C1 segment of cervical spinal cord (tissue), 14 donors: ENCODE measurements at regions not wholly inside any gene's neighbourhood (a gene's known extent, or its start where the extent isn't known, plus 50 kb on each side); places are given as distances from the start of the nearest gene placed in this dataset.
"Not testable (repeated sequence)": the region's sequence is repeated elsewhere in the genome, so short reads cannot be mapped to it uniquely, and the experiment has no call there.

Experiments
- DNase-seq, 14 donors: peaks; one replicate each; lab custom pipeline; 2025; lab: John Stamatoyannopoulos, UW

DNA sequence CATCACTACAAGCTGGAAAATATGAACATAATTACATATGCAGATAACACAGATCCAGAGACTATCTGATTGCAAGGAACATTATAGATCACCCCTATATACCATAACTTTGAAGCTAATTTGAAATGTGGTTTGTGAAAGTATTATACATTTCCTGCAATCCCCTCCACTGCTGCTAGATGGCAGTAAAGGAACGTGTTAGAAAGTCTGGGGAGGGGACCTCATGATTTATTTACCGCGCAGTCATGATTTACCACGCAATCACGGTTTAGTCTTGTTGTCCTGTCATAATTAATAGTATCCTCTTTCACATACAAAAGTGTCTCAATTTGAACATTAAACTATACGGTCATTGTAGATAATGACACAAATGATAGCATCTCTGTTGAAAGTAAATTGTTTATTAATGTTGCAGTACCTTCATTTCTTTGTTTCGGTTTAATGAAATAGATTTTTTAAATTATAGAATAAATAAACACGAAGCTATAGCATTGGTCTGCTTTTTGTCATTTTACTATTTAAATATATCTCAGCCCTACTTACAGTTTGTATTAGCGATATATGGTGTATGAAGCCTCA, 145.3 kb upstream of the PRSS1 start:
- peak in 2 of 14 donors; percentile 21 to 47 for DNase-seq

- no peak for DNase-seq
These were observed 146.5 kb upstream of the PRSS1 start for GRCh38 chr7:142602756-142603155.

- DNase-seq: no peak
These were observed 147.1 kb upstream of the PRSS1 start for GRCh38 chr7:142602183-142602582.

DNA sequence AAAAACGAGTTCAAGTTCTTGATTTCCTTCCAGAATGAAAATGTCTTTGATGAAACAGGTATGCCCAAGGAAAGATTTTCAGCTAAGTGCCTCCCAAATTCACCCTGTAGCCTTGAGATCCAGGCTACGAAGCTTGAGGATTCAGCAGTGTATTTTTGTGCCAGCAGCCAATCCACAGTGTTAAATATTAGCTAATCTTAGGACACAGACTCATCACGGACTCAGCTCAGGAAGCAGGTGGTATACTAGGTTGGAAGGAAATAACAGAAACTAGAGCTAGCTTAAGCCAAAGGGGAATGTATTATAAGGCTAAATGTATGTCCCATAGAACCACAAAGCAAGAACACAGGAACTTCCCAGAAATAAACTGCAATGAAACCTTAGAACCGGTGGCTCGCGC, 151.0 kb upstream of the PRSS1 start:
- DNase-seq: no peak

DNA sequence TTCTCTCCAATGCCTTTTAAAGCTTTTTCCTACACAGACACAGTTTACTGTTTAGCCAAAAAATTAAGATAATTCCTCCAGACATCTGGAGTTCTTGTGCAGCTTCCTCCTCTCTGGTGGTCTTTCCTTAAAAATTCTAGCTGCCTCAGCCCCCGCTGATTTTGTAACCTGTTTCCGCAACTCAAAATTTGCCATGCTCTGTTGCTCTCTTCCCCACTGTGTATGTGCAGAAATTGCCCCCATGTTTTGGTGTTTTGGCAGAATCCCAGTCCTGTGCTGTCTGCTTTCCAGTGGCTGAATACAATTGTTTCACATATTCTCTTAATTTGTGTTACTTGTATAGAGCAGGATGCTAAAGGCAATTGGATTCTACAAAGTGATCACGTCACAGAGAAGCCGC, 151.7 kb upstream of the PRSS1 start:
- no peak for DNase-seq

DNA sequence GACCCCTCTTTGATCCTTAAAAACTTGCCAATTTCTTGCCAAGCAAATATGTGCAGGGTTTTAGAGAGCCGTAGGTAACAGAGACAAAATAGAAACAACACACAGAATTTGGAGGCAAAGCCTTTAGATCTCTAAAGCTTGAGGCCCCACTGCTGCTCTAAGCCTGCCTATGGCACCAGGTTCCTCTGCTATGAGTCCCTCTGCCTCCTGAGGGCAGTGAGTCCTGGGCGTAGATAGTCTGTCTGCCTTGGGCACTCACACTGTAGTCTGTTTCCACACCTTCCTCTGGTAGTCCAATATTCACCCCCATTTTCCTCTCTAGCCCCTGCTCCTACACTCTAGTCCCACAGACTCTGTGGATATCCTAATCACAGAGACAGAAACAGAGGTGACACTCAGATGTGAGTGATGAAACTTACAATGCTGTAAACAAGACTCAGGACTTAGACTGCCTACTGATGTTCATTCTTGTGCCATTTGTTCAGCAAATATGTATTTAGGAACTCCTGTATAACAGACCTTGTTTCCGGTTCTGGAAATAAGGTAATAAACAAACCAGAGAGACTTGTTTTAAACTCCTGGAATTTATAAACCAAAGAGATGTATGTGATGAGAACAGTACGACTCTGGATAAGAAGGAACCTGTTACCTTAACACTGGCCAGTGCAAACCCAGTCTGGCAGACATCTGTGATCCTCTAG, 153.3 kb upstream of the PRSS1 start:
- no peak for DNase-seq

- no peak for DNase-seq
These were observed 155.2 kb upstream of the PRSS1 start for GRCh38 chr7:142594078-142594477.

DNA sequence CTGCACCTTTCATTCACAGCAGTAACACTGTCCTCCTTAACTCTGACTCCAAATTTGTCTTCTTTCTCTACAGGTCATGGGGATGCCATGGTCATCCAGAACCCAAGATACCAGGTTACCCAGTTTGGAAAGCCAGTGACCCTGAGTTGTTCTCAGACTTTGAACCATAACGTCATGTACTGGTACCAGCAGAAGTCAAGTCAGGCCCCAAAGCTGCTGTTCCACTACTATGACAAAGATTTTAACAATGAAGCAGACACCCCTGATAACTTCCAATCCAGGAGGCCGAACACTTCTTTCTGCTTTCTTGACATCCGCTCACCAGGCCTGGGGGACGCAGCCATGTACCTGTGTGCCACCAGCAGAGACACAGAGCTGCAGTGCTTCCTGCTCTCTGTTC, 156.2 kb upstream of the PRSS1 start:
- no peak for DNase-seq

- DNase-seq: no peak
These were observed 156.6 kb upstream of the PRSS1 start for GRCh38 chr7:142592664-142593063.

DNA sequence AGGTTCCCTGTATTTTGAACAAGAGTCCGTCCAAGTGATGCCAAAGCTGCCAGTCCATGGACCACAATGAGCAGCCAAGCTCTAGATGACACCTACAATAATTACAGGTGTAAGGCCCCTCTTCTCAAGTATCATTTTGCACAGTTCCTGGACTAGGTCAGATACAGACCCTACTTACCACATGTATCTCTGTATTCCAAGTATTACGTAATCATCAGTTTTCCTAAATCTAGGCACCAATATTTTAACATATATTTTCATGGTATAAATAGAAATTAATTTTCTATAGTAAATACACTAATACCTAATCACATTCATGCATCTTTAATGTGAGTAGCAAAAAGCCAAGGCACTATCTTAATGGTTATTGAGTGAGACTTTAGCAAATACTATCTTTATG, 157.0 kb upstream of the PRSS1 start:
- no peak for DNase-seq

DNA sequence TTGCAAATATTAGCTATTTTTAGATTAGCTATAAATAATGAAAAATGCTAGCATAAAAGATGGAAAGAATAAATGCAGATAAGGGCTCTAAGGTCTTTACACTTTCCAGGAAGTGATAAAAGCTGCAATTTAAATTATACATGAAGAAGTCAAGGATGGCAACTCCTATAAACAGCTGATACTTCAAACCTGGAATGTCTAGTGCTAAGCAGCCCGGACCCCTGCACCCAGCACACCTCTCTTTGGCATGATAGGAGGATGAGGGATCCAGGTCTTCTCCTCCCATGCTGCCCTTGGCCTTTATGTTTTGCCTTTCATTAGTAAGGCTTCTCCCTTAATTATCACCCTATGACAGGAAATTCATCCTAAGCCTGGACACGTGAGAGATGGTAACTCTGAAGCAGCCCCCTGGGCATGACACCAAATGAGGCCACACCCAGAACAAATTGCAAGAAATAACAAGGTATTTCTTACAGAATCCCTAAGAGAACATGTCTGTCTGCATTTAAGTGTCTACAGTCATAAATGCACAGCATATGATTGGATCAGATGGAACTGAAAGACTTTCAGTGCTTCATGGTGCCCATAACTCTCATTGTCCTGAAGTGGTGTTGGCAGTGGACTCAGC, 158.3 kb upstream of the PRSS1 start:
- no peak for DNase-seq

DNA sequence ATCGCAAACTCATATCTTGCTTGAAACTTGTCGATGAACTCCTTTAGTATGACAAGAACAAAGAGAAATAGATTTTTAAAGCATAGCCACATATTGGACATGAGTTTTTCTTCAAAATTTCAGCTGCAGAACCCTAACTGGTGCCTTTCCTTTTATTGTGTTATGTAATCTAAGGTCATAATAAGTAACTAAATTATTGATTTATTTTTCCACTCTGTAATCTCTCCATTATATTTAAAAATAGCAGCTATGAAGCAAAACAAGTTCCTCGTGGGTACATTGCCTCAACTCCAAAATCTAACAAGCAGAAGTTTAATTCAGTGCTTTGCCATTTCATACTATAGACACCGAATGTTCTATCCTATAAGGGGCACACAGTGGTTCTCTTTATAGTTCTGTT, 159.2 kb upstream of the PRSS1 start:
- DNase-seq: no peak

DNA sequence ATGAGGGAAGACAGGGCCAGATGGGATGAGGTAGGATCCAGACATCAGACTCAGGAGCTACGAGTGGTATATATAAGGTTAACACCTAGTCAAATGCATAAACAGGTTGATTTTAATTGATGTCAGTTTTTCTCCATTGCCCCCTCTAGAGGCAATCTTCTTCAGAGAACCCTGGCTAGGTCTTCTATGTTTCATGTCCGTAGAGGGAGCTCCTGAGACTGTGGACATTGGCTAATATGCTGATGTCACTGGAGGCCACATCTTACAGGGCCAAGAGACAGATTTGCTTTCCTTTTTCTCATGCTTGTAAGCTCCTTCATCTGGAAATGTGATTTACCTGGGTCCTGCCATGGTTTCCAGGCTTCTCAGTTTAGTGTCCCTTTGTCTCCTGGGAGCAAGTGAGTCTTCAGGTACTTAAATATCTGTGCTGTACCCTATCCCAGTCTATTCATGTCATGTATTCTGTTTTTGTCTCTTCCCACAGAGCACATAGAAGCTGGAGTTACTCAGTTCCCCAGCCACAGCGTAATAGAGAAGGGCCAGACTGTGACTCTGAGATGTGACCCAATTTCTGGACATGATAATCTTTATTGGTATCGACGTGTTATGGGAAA, 161.6 kb upstream of the PRSS1 start:
- DNase-seq: no peak

GRCh38 chr7:142586611-142587010, 162.7 kb upstream of the PRSS1 start:
- no peak for DNase-seq

GRCh38 chr7:142585425-142585824, 163.8 kb upstream of the PRSS1 start:
- DNase-seq: no peak

DNA sequence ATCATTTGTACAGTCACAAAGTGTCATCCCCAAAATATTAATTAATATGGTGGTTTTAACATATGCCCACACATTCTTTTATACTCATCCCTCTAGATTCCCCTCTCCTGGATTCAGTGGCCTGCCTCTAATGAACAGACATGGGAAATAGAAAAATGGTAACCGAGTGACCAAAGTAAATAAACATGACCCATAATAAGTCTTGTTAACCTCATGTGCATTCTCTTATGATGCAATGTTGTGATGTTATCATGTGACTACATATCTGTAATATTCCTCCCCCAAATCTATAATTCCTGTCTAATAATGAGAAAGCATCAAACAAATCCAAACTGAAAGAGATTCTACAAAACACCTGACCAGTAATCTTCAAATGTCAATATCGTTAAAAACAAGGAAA, 164.5 kb upstream of the PRSS1 start:
- no peak for DNase-seq

DNA sequence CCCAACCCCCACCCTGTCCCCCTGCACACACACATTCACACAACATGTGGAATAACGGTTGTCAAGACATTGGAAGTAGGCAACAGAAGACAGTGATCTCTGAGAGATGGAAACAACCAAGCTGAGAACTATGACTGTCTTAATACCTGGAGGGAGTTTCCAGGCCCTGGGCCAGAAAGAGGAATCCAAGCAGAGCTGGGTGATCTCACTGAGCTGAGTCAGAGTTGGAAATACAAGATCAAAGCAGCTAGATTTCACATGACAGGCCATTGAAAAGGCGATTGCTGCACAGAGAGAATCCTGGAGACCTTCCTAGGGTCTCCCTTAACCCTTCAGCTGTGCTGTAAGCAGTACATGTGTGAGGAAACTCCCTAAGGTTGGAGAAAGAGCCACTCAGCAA, 165.8 kb upstream of the PRSS1 start:
- no peak for DNase-seq

GRCh38 chr7:142582351-142582750, 166.9 kb upstream of the PRSS1 start:
- DNase-seq: no peak

GRCh38 chr7:142581341-142581740, 167.9 kb upstream of the PRSS1 start:
- no peak for DNase-seq

DNA sequence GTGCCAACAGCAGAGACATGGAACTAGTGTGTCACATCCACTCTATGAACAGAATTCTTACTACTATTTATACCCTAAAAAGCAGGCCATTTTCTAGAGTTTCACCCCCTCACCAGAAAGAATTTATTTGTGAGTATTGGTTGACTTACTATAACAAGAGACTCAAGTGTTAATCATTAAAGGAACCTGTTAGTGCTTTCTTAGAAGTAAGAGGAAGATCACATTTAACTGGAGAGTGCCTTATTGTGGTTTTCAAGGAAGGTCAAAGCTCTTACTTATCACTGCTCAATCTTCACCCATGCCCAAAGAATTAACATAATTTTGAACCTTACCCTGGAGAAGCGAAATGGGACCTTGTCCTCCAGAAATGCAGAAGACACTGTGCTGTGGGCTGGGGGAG, 169.3 kb upstream of the PRSS1 start:
- no peak for DNase-seq

GRCh38 chr7:142575351-142575750, 173.9 kb upstream of the PRSS1 start:
- not testable (repeated sequence) for DNase-seq

DNA sequence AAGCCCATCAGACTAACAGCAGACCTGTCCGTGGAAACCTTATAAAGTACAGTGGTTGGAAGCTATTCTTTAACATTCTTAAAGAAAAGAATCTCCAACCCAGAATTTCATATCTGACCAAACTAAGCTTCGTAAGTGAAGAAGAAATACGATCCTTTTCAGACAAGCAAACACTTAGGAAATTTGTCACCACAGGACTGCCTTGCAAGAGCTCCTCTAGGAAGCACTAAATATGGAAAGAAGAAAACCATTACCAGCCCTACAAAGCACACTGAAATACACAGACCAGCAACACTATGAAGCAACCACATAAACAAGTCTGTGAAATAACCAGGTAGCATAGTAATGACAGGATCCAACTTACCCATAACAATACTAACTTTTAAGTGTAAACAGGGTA, 177.7 kb upstream of the PRSS1 start:
- no peak for DNase-seq

- DNase-seq: no peak
These were observed 179.4 kb upstream of the PRSS1 start for GRCh38 chr7:142569851-142570250.
